HS-5 (cell line): ENCODE measurements at regions not wholly inside any gene's neighbourhood (a gene's known extent, or its start where the extent isn't known, plus 50 kb on each side); places are given as distances from the start of the nearest gene placed in this dataset.
A peak's percentile ranks its signal among the peaks of the same experiment; 100 is the strongest.

Source experiments
- DNase-seq: peaks from one replicate; pipeline ENCODE4 v3.0.0-alpha.2; 2012; ENCODE audit warnings: low read depth

DNA sequence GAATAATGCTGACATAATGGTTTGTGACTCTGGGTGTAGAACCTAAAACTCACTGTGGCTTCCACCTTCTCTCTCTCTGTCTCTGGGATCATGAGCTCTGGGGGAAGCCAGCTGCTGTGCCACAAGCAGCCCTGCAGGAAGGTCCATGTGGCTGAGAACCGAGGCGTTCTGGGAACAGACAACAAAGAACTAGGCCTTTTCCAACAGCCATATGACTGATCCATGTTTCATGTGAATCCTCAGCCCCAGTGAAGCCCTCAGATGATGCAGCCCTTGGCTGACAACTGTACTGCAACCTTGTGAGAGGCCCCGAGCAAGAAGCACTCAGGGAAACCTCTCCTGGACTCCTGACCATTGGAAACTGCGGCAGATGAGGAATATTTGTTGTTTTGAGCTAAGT is 56.6 kb downstream of the HLA-G start:
- DNase-seq, result no peak

DNA sequence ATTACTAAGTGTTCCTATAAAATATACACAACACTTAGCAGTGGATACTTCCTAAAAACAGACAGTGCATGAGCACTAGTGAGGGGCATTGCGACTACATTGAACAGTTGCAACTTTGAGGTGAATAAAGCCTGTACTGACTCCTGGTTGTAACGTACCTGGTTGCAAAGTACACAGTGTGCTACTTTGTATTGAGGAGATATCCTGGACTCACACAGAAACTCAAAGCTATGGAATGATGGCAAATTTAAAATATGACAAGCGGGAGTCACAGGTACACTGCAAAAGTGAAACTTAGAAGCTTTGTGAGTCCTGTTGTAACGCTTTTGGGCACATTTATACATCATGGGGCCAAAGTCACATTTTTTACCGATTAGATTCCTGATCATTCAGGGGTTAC is 55.6 kb upstream of the HLA-A start:
- DNase-seq, result no peak

DNA sequence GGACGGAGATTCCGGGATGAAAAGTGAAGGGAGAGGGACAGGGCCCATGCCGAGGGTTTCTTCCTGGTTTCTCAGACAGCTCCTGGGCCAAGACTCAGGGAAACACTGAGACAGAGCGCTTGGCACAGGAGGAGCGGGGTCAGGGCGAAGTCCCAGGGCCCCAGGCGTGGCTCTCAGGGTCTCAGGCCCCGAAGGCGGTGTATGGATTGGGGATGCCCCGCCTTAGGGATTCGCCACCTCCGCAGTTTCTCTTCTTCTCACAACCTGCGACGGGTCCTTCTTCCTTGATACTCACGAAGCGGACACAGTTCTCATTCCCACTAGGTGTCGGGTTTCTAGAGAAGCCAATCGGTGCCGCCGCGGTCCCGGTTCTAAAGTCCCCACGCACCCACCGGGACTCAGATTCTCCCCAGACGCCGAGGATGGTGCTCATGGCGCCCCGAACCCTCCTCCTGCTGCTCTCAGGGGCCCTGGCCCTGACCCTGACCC is 55.0 kb upstream of the HLA-A start:
- no peak for DNase-seq

DNA sequence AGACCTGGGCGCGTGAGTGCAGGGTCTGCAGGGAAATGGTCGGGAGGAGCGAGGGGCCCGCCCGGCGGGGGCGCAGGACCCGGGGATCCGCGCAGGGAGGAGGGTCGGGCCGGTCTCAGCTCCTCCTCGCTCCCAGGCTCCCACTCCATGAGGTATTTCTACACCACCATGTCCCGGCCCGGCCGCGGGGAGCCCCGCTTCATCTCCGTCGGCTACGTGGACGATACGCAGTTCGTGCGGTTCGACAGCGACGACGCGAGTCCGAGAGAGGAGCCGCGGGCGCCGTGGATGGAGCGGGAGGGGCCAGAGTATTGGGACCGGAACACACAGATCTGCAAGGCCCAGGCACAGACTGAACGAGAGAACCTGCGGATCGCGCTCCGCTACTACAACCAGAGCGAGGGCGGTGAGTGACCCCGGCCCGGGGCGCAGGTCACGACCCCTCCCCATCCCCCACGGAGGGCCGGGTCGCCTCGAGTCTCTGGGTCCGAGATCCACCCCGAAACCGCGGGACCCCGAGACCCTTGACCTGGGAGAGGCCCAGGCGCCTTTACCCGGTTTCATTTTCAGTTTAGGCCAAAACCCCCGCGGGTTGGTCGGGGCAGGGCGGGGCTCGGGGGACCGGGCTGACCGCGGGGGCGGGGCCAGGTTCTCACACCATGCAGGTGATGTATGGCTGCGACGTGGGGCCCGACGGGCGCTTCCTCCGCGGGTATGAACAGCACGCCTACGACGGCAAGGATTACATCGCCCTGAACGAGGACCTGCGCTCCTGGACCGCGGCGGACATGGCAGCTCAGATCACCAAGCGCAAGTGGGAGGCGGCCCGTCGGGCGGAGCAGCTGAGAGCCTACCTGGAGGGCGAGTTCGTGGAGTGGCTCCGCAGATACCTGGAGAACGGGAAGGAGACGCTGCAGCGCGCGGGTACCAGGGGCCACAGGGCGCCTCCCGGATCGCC is 54.2 kb upstream of the HLA-A start:
- peak; percentile 10 for DNase-seq
